HepG2 (cell line): ENCODE measurements at regions not wholly inside any gene's neighbourhood (a gene's known extent, or its start where the extent isn't known, plus 50 kb on each side); places are given as distances from the start of the nearest gene placed in this dataset.

ENCODE experiments used
- ATAC-seq: fragments of 200-7000 bp; cut with Tn5 transposase; 3 replicates; pipeline ENCODE4 v1.9.1; 2020; ENCODE audit warnings: mild to moderate bottlenecking, moderate library complexity
- BruUV-seq: library from RNA; stranded (reverse); fragments of 400-500 nt; replicated peaks from 2 replicates; lab custom pipeline; 2021; lab: Mats Ljungman, UMichigan
- CTCF ChIA-PET: fragments of 300-600 bp; formaldehyde crosslinking; extraction: SDS; loops from one replicate; lab custom pipeline; 2021; ENCODE audit warnings: low total read pairs, inconsistent platforms, low intra/inter-chr PET ratio; lab: Yijun Ruan, JAX
- POLR2A ChIA-PET: fragments of 350-600 bp; sonication (Branson Sonifier 250); formaldehyde crosslinking; loops from one replicate; lab custom pipeline; 2020; ENCODE audit warnings: antibody characterized with exemption, inconsistent platforms; lab: Yijun Ruan, JAX
- DNase-seq: peaks from one replicate; pipeline ENCODE4 v3.0.0-alpha.2; 2015; ENCODE audit warnings: low spot score
- FAIRE-seq: peaks from 3 replicates; lab custom pipeline; 2011; peaks lifted over from hg19 to GRCh38; lab: Jason Lieb, UNC
- H2AFZ ChIP-seq: one replicate; pipeline ENCODE4 v1.6.1; 2011; ENCODE audit warnings: low read length, inconsistent platforms
- H3K27ac ChIP-seq: fragments of 300-600 bp; 3 replicates; pipeline ENCODE4 v1.8.0; 2011; ENCODE audit warnings: mixed run types, mild to moderate bottlenecking, mixed read lengths, low read length, inconsistent platforms; ENCODE audit not compliant: insufficient read depth; ENCODE audit errors: extremely low read length
- H3K27me3 ChIP-seq, 2 experiments: fragments of 200-600 bp in 1 of 2; 2 replicates in 1 of 2; 3 replicates in 1 of 2; pipeline versions ENCODE4 v1.6.0 to v1.8.0; 2011; ENCODE audit warnings: low read length in 2 of 2, mild to moderate bottlenecking in 2 of 2, moderate library complexity in 2 of 2, inconsistent platforms in 1 of 2; ENCODE audit not compliant: insufficient read depth in 2 of 2, control insufficient read depth in 1 of 2
- H3K36me3 ChIP-seq, 2 experiments: fragments of 200-600 bp in 1 of 2; replicated peaks in 1 of 2; 2 replicates in 1 of 2; 3 replicates in 1 of 2; pipeline versions ENCODE4 v1.5.1 to v1.8.0; 2011; ENCODE audit warnings: low read length in 2 of 2, inconsistent platforms in 1 of 2; ENCODE audit not compliant: insufficient read depth in 2 of 2, control insufficient read depth in 1 of 2
- H3K4me1 ChIP-seq: 2 replicates; pipeline ENCODE4 v1.5.1; 2012; ENCODE audit warnings: low read length, inconsistent platforms; ENCODE audit not compliant: insufficient read depth
- H3K4me2 ChIP-seq: 2 replicates; pipeline ENCODE4 v1.6.0; 2011; ENCODE audit warnings: low read depth, low read length, inconsistent platforms
- H3K4me3 ChIP-seq, 3 experiments: fragments of 200-600 bp in 1 of 3; sonication (generic), shearing (Covaris generic) in 1 of 3; replicated peaks in 1 of 3; 2 replicates each; pipeline ENCODE4 v1.5.1; 2011 to 2016; ENCODE audit warnings: low read length in 3 of 3, inconsistent platforms in 2 of 3, low read depth in 2 of 3, mild to moderate bottlenecking in 2 of 3, control low read depth in 1 of 3, mixed read lengths in 1 of 3; ENCODE audit not compliant: insufficient read depth in 1 of 3
- H3K79me2 ChIP-seq: one replicate; pipeline ENCODE4 v1.6.1; 2011; ENCODE audit warnings: low read length, inconsistent platforms; ENCODE audit not compliant: insufficient read depth
- H3K9ac ChIP-seq: 2 replicates; pipeline ENCODE4 v1.6.0; 2011; ENCODE audit warnings: mild to moderate bottlenecking, low read depth, low read length, inconsistent platforms; ENCODE audit not compliant: insufficient read depth
- H3K9me3 ChIP-seq: 2 replicates; pipeline ENCODE4 v1.5.1; 2012; ENCODE audit warnings: mild to moderate bottlenecking, low read length
- H4K20me1 ChIP-seq: 2 replicates; pipeline ENCODE4 v1.6.0; 2011; ENCODE audit warnings: inconsistent platforms, mild to moderate bottlenecking, low read length, moderate library complexity; ENCODE audit not compliant: insufficient read depth
- ATRX ChIP-seq: sonication (generic); formaldehyde crosslinking; IDR thresholded peaks from 2 replicates; pipeline ENCODE4 v1.4.0; 2020; ENCODE audit warnings: missing genetic modification reagents, borderline replicate concordance
- FOXA1 ChIP-seq, 2 experiments: fragments of 450-650 bp in 1 of 2; sonication (generic) in 1 of 2; formaldehyde crosslinking in 1 of 2; IDR thresholded peaks; 2 replicates each; pipeline versions ENCODE4 v1.4.0 to v1.6.1; 2016 to 2020; ENCODE audit warnings: missing genetic modification reagents in 1 of 2
- SOX6 ChIP-seq, 2 experiments: fragments of 450-650 bp in 1 of 2; sonication (generic) in 1 of 2; formaldehyde crosslinking in 1 of 2; IDR thresholded peaks; 2 replicates each; pipeline versions ENCODE4 v1.4.0 to v1.6.1; 2017 to 2020; ENCODE audit warnings: antibody characterized with exemption in 1 of 2, mild to moderate bottlenecking in 1 of 2, missing genetic modification reagents in 1 of 2
- TSC22D2 ChIP-seq: sonication (generic); formaldehyde crosslinking; IDR thresholded peaks from 2 replicates; pipeline ENCODE4 v1.5.1; 2020; ENCODE audit warnings: missing genetic modification reagents, mild to moderate bottlenecking, borderline replicate concordance
- ZIK1 ChIP-seq: sonication (generic); formaldehyde crosslinking; IDR thresholded peaks from 2 replicates; pipeline ENCODE4 v1.5.0; 2020; ENCODE audit warnings: mild to moderate bottlenecking, low read depth, missing genetic modification reagents, borderline replicate concordance
- ZNF318 ChIP-seq: sonication (generic); formaldehyde crosslinking; IDR thresholded peaks from 2 replicates; pipeline ENCODE4 v1.4.0; 2020; ENCODE audit warnings: mild to moderate bottlenecking, missing genetic modification reagents
- ZNF841 ChIP-seq: sonication (generic); formaldehyde crosslinking; IDR thresholded peaks from 2 replicates; pipeline ENCODE4 v1.8.1; 2023; ENCODE audit warnings: missing genetic modification reagents, borderline replicate concordance
- WGBS: methylation state at CpG from one replicate; pipeline ENCODE4 v1.1.6; 2017; ENCODE audit warnings: low lambda C conversion rate; 5-methylcytosine and 5-hydroxymethylcytosine counted together
- in situ Hi-C: cut with HindIII; loops from 2 replicates; pipeline ENCODE4 v1.10.0; 2017; ENCODE audit warnings: low pct_unique_long_range_greater_than_20kb; ENCODE audit not compliant: extremely low pct_ligation_motif_present
- intact Hi-C: fragments of 100-400 bp; cut with micrococcal nuclease; formaldehyde crosslinking; loops from one replicate; pipeline ENCODE4 v1.10.0; 2022; ENCODE audit not compliant: unreplicated experiment
- TF ChIP-seq, protein P1 (sequence below): fragments of 450-650 bp; IDR thresholded peaks from 2 replicates; pipeline ENCODE4 v1.6.1; 2017
- TF ChIP-seq, protein P2 (sequence below): sonication (generic); formaldehyde crosslinking; IDR thresholded peaks from 2 replicates; pipeline ENCODE4 v1.5.0; 2020; ENCODE audit warnings: mild to moderate bottlenecking, missing genetic modification reagents

DNA sequence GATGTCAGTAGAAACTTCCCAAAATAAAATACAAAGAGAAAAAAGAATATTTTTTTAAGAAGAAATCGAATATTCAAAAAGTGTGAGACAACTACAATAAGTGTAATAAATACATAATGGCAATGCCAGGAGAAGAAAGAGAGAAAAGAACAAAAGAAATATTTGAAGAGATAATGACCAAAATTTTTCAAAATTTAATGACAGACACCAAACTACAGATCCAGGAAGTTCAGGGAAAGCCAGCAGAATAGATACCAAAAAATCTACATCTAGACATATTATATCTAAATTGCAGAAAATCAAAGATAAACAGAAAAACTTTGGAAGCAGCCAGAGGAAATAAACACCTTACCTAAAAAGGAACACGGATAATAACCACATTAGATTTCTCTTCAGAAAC lies 66.8 kb upstream of the CDK1 start (continued):
- TF ChIP-seq, protein P1, sequence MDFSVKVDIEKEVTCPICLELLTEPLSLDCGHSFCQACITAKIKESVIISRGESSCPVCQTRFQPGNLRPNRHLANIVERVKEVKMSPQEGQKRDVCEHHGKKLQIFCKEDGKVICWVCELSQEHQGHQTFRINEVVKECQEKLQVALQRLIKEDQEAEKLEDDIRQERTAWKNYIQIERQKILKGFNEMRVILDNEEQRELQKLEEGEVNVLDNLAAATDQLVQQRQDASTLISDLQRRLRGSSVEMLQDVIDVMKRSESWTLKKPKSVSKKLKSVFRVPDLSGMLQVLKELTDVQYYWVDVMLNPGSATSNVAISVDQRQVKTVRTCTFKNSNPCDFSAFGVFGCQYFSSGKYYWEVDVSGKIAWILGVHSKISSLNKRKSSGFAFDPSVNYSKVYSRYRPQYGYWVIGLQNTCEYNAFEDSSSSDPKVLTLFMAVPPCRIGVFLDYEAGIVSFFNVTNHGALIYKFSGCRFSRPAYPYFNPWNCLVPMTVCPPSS: no peak
- TF ChIP-seq ZNF841: no peak
- no peak for TF ChIP-seq ATRX (CRISPR knock-in tag)
- TF ChIP-seq, protein P2, sequence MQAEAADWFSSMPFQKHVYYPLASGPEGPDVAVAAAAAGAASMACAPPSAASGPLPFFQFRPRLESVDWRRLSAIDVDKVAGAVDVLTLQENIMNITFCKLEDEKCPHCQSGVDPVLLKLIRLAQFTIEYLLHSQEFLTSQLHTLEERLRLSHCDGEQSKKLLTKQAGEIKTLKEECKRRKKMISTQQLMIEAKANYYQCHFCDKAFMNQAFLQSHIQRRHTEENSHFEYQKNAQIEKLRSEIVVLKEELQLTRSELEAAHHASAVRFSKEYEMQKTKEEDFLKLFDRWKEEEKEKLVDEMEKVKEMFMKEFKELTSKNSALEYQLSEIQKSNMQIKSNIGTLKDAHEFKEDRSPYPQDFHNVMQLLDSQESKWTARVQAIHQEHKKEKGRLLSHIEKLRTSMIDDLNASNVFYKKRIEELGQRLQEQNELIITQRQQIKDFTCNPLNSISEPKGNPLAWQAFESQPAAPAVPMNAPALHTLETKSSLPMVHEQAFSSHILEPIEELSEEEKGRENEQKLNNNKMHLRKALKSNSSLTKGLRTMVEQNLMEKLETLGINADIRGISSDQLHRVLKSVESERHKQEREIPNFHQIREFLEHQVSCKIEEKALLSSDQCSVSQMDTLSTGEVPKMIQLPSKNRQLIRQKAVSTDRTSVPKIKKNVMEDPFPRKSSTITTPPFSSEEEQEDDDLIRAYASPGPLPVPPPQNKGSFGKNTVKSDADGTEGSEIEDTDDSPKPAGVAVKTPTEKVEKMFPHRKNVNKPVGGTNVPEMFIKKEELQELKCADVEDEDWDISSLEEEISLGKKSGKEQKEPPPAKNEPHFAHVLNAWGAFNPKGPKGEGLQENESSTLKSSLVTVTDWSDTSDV (CRISPR knock-in tag): no peak
- no peak for TF ChIP-seq TSC22D2 (CRISPR knock-in tag)
- TF ChIP-seq, all 625 proteins: peak for 0

DNA sequence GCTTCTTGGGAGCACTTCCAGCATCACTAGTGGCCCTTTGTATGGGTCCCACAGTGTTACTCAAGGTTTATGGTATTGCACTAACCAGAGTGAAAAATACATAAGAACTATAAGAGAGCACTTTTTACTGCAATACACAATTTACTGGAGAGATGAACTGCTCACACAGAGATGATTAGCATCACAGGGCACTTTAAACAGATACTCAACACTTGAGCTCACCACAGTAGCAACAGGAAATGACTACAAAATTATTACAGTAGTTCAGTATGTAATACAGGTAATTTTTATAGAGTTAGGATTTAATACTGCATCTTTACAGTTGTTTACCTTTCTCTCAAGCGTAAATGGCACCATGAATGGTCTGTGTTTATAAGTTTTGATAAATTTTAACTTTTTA lies 68.2 kb upstream of the CDK1 start:
- Histone ChIP-seq H3K4me1 (peaks cover 24% of the 10 kb centered on the region), H2AFZ (no peak overlapping the region), H3K4me2 (no peak overlapping the region), H3K36me3 (no peaks in the 10 kb centered on the region), H3K9ac (no peak overlapping the region), H3K27ac (no peak overlapping the region), H3K27me3 (no peaks in the 10 kb centered on the region), H3K79me2 (no peaks in the 10 kb centered on the region), H4K20me1 (no peaks in the 10 kb centered on the region), H3K9me3 (0 out of 2 replicates have a peak, but pooled peaks cover 6% of the 10 kb centered on the region), H3K4me3 (no peak overlapping the region)
- CTCF ChIA-PET: no interaction called here
- in situ Hi-C loops (no loop called here), intact Hi-C loops (no loop called here)
- DNase-seq (no peak), FAIRE-seq (no peak), ATAC-seq (no peak)
- POLR2A ChIA-PET: no interaction called here
- WGBS: 28% methylated on average over 1 of the region's 1 CpG
- no TSS peak for BruUV-seq
- TF ChIP-seq ZNF318 (CRISPR knock-in tag) (no peak), SOX6 (IDR thresholded peaks at IDR 0.05) (no peak), SOX6 (CRISPR knock-in tag; IDR thresholded peaks at IDR 0.05) (no peak), FOXA1 (IDR thresholded peaks at IDR 0.05) (no peak), FOXA1 (CRISPR knock-in tag; IDR thresholded peaks at IDR 0.05) (no peak), ZIK1 (no peak)
